IMR-90 (cell line): ENCODE measurements at regions not wholly inside any gene's neighbourhood (a gene's known extent, or its start where the extent isn't known, plus 50 kb on each side); places are given as distances from the start of the nearest gene placed in this dataset.

Source experiments
- ATAC-seq: fragments of 200-7000 bp; cut with Tn5 transposase; 2 replicates; pipeline ENCODE4 v1.9.1; 2020; ENCODE audit warnings: low read depth, mild to moderate bottlenecking, moderate library complexity
- BruUV-seq: library from RNA; stranded (reverse); fragments of 400-500 nt; replicated peaks from 2 replicates; lab custom pipeline; 2021; lab: Mats Ljungman, UMichigan
- CTCF ChIA-PET: fragments of 300-600 bp; formaldehyde crosslinking; extraction: SDS; loops from one replicate; lab custom pipeline; 2021; ENCODE audit warnings: antibody characterized with exemption; lab: Yijun Ruan, JAX
- POLR2A ChIA-PET: fragments of 300-600 bp; sonication (Branson Sonifier 250); formaldehyde crosslinking; loops from one replicate; lab custom pipeline; 2022; ENCODE audit warnings: antibody characterized with exemption; ENCODE audit not compliant: unreplicated experiment; lab: Charles Lee
- DNase-seq: peaks from one replicate; pipeline ENCODE4 v3.0.0; 2013
- H2AFZ ChIP-seq: replicated peaks from 2 replicates; pipeline ENCODE3; 2013; ENCODE audit warnings: low read length, mild to moderate bottlenecking; ENCODE audit not compliant: poor library complexity
- H2AK5ac ChIP-seq: 2 replicates; pipeline ENCODE4 v1.6.1; 2013; ENCODE audit warnings: low read depth, low read length, inconsistent platforms
- H2AK9ac ChIP-seq: replicated peaks from 2 replicates; pipeline ENCODE3; 2013; ENCODE audit warnings: mild to moderate bottlenecking, low read depth, low read length, moderate library complexity; ENCODE audit not compliant: poor library complexity
- H2BK120ac ChIP-seq: 2 replicates; pipeline ENCODE4 v1.6.1; 2013; ENCODE audit warnings: low read depth, low read length, inconsistent platforms
- H2BK15ac ChIP-seq: 3 replicates; pipeline ENCODE4 v1.6.1; 2013; ENCODE audit warnings: low read depth, low read length, inconsistent platforms
- H2BK20ac ChIP-seq: 2 replicates; pipeline ENCODE4 v1.6.1; 2013; ENCODE audit warnings: low read depth, mild to moderate bottlenecking, inconsistent platforms, low read length, moderate library complexity
- H2BK5ac ChIP-seq: 2 replicates; pipeline ENCODE4 v1.6.1; 2013; ENCODE audit warnings: mild to moderate bottlenecking, low read depth, low read length, inconsistent platforms; ENCODE audit not compliant: poor library complexity, severe bottlenecking
- H3K14ac ChIP-seq: replicated peaks from 2 replicates; pipeline ENCODE4 v1.6.1; 2013; ENCODE audit warnings: low read depth, low read length, inconsistent platforms
- H3K18ac ChIP-seq: 2 replicates; pipeline ENCODE4 v1.6.1; 2013; ENCODE audit warnings: low read depth, low read length, control low read depth
- H3K23ac ChIP-seq: 2 replicates; pipeline ENCODE4 v1.6.1; 2013; ENCODE audit warnings: low read depth, low read length, inconsistent platforms
- H3K27ac ChIP-seq: 2 replicates; pipeline ENCODE4 v1.5.1; 2013; ENCODE audit warnings: mild to moderate bottlenecking, control low read depth, low read length; ENCODE audit not compliant: insufficient read depth
- H3K27me3 ChIP-seq: 2 replicates; pipeline ENCODE4 v1.6.1; 2013; ENCODE audit warnings: low read length; ENCODE audit not compliant: control insufficient read depth, insufficient read depth
- H3K36me3 ChIP-seq: 2 replicates; pipeline ENCODE4 v1.6.1; 2013; ENCODE audit warnings: low read length, mixed read lengths; ENCODE audit not compliant: control insufficient read depth, insufficient read depth
- H3K4ac ChIP-seq: 2 replicates; pipeline ENCODE4 v1.6.1; 2013; ENCODE audit warnings: low read depth, low read length, inconsistent platforms
- H3K4me1 ChIP-seq: 2 replicates; pipeline ENCODE4 v1.6.1; 2013; ENCODE audit warnings: low read length, mixed read lengths; ENCODE audit not compliant: control insufficient read depth, insufficient read depth
- H3K4me2 ChIP-seq: 2 replicates; pipeline ENCODE4 v1.6.1; 2013; ENCODE audit warnings: low read depth, mild to moderate bottlenecking, control low read depth, low read length, moderate library complexity
- H3K4me3 ChIP-seq: 2 replicates; pipeline ENCODE4 v1.5.1; 2013; ENCODE audit warnings: low read depth, mild to moderate bottlenecking, control low read depth, low read length, moderate library complexity; ENCODE audit not compliant: insufficient read depth
- H3K56ac ChIP-seq: 2 replicates; pipeline ENCODE4 v1.6.1; 2013; ENCODE audit warnings: low read length, inconsistent platforms; ENCODE audit not compliant: insufficient read depth; ENCODE audit errors: extremely low read depth
- H3K79me1 ChIP-seq, 2 experiments: 2 replicates each; pipeline ENCODE4 v1.6.1; 2013; ENCODE audit warnings: low read length in 2 of 2, inconsistent platforms in 1 of 2, low read depth in 1 of 2
- H3K9ac ChIP-seq: 2 replicates; pipeline ENCODE4 v1.6.1; 2013; ENCODE audit warnings: low read depth, low read length, control low read depth
- H3K9me1 ChIP-seq: 2 replicates; pipeline ENCODE4 v1.6.1; 2013; ENCODE audit warnings: low read length, inconsistent platforms; ENCODE audit not compliant: insufficient read depth
- H3K9me3 ChIP-seq: 2 replicates; pipeline ENCODE4 v1.6.1; 2013; ENCODE audit warnings: low read length; ENCODE audit not compliant: control insufficient read depth, insufficient read depth
- H4K20me1 ChIP-seq: 2 replicates; pipeline ENCODE4 v1.6.1; 2013; ENCODE audit warnings: low read length, inconsistent platforms; ENCODE audit not compliant: insufficient read depth
- H4K5ac ChIP-seq: 2 replicates; pipeline ENCODE4 v1.6.1; 2013; ENCODE audit warnings: mild to moderate bottlenecking, low read depth, low read length, control low read depth
- H4K8ac ChIP-seq, 2 experiments: 2 replicates each; pipeline ENCODE4 v1.6.1; 2013; ENCODE audit warnings: low read depth in 2 of 2, low read length in 2 of 2, control low read depth in 1 of 2, inconsistent platforms in 1 of 2
- H4K91ac ChIP-seq: 2 replicates; pipeline ENCODE4 v1.6.1; 2013; ENCODE audit warnings: low read depth, low read length, inconsistent platforms; ENCODE audit not compliant: insufficient read depth
- BHLHE40 ChIP-seq: fragments of 150-350 bp; IDR thresholded peaks from 2 replicates; pipeline ENCODE4 v1.6.1; 2016; ENCODE audit warnings: mild to moderate bottlenecking, low read depth, low read length
- CHD1 ChIP-seq: IDR thresholded peaks from 2 replicates; pipeline ENCODE4 v1.6.1; 2012; ENCODE audit warnings: low read depth, low read length, improper control_type of control experiment
- FOS ChIP-seq: fragments of 150-350 bp; IDR thresholded peaks from 2 replicates; pipeline ENCODE4 v1.6.1; 2016; ENCODE audit warnings: low read depth, low read length
- MAFK ChIP-seq: IDR thresholded peaks from 2 replicates; pipeline ENCODE4 v1.6.1; 2012; ENCODE audit warnings: low read depth, low read length, improper control_type of control experiment
- MXI1 ChIP-seq: IDR thresholded peaks from 2 replicates; pipeline ENCODE4 v1.6.1; 2012; ENCODE audit warnings: low read depth, mild to moderate bottlenecking, low read length, moderate library complexity, borderline replicate concordance
- NFE2L2 ChIP-seq: fragments of 150-350 bp; IDR thresholded peaks from 2 replicates; pipeline ENCODE4 v1.6.1; 2016; ENCODE audit warnings: low read depth, mild to moderate bottlenecking, low read length
- RCOR1 ChIP-seq: IDR thresholded peaks from 2 replicates; pipeline ENCODE4 v1.6.1; 2012; ENCODE audit warnings: mild to moderate bottlenecking, low read length, improper control_type of control experiment; ENCODE audit not compliant: insufficient replicate concordance
- RFX5 ChIP-seq: IDR thresholded peaks from 2 replicates; pipeline ENCODE4 v1.8.0; 2012; ENCODE audit warnings: low read depth, mild to moderate bottlenecking, low read length, moderate library complexity
- SMC3 ChIP-seq: fragments of 150-350 bp; IDR thresholded peaks from 2 replicates; pipeline ENCODE4 v1.6.1; 2016; ENCODE audit warnings: low read depth, mild to moderate bottlenecking, antibody characterized with exemption, low read length, moderate library complexity
- WGBS, 2 experiments: methylation state at CpG; one replicate each; pipeline versions ENCODE4 v1.1.5 to v1.1.7; 2013; ENCODE audit warnings: missing lambda C conversion rate in 2 of 2; ENCODE audit not compliant: insufficient read length in 1 of 2; ENCODE audit errors: extremely low coverage in 2 of 2; 5-methylcytosine and 5-hydroxymethylcytosine counted together
- dilution Hi-C: fragments of 300-500 bp; cut with HindIII; formaldehyde crosslinking; loops from one replicate; pipeline ENCODE4 v1.14.3; 2018; ENCODE audit warnings: low sequenced_read_pairs; ENCODE audit not compliant: unreplicated experiment
- in situ Hi-C: fragments of 300-500 bp; cut with MboI; formaldehyde crosslinking; loops from 3 replicates; pipeline ENCODE4 v1.14.3; 2019; ENCODE audit warnings: low sequenced_read_pairs, inconsistent platforms, mixed read lengths
- intact Hi-C: fragments of 100-400 bp; cut with micrococcal nuclease; formaldehyde crosslinking; loops from 2 replicates; pipeline ENCODE4 v1.10.0; 2022
- TF ChIP-seq, protein P1 (sequence below): fragments of 150-350 bp; IDR thresholded peaks from 2 replicates; pipeline ENCODE4 v1.6.1; 2017; ENCODE audit warnings: mild to moderate bottlenecking, antibody characterized with exemption, low read length, low read depth
- TF ChIP-seq, protein P2 (sequence below): conservative IDR thresholded peaks from 2 replicates; pipeline ENCODE4 v1.5.1; 2012; ENCODE audit warnings: mild to moderate bottlenecking, low read depth, low read length, improper control_type of control experiment
- TF ChIP-seq, protein P3 (sequence below): fragments of 150-350 bp; IDR thresholded peaks from 2 replicates; pipeline ENCODE4 v1.6.1; 2016; ENCODE audit warnings: low read depth, mild to moderate bottlenecking, low read length, moderate library complexity, borderline replicate concordance

DNA sequence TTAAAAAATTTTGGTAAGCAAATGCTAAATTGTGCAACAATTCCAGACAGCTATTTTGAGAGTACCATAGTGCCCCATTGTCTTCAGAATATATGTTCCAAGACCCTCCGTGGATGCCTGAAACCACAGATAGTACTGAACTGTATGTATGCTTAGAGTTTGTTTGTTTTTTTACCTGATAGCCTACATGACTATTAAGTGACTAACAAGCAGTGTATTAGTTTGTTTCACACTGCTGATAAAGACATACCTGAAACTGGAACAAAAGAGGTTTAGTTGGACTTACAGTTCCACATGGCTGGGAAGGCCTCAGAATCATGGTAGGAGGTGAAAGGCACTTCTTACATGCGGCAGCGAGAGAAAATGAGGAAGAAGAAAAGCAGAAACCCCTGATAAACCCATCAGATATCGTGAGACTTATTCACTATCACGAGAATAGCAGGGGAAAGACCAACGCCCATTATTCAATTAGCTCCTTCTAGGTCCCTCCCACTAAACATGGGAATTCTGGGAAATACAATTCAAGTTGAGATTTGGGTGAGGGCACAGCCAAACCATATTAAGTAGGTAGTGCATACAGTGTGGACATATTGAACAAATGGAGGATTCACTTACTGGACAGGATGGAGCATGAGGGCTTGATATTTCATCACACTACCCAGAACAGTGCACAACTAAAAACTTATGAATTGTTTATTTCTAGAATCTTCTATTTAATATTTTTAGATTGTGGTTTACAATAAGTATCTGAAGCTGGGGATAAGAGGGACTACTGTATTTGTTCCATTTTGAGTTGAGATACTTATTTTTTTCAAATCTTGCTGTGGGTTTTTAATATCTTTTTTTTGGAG is 78.5 kb downstream of the LHX9 start:
- no peak overlapping the region for H2BK5ac ChIP-seq
- no peaks in the 10 kb centered on the region for H3K79me1 ChIP-seq
- no peaks in the 10 kb centered on the region for H3K36me3 ChIP-seq
- in situ Hi-C loops (no loop called here), intact Hi-C loops (no loop called here), dilution Hi-C loops (no loop called here)
- H4K5ac ChIP-seq: no peak overlapping the region
- peaks cover 5% of the 10 kb centered on the region; the same call in 1 of the 2 replicates for H3K9me1 ChIP-seq
- H3K56ac ChIP-seq: no peak overlapping the region
- no peak for TF ChIP-seq SMC3
- no peak for TF ChIP-seq NFE2L2
- TF ChIP-seq MAFK: no peak
- TF ChIP-seq BHLHE40: no peak
- TF ChIP-seq RFX5: no peak
- no peak for TF ChIP-seq CHD1
- TF ChIP-seq, protein P1, sequence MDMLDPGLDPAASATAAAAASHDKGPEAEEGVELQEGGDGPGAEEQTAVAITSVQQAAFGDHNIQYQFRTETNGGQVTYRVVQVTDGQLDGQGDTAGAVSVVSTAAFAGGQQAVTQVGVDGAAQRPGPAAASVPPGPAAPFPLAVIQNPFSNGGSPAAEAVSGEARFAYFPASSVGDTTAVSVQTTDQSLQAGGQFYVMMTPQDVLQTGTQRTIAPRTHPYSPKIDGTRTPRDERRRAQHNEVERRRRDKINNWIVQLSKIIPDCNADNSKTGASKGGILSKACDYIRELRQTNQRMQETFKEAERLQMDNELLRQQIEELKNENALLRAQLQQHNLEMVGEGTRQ: no peak
- TF ChIP-seq, protein P2, sequence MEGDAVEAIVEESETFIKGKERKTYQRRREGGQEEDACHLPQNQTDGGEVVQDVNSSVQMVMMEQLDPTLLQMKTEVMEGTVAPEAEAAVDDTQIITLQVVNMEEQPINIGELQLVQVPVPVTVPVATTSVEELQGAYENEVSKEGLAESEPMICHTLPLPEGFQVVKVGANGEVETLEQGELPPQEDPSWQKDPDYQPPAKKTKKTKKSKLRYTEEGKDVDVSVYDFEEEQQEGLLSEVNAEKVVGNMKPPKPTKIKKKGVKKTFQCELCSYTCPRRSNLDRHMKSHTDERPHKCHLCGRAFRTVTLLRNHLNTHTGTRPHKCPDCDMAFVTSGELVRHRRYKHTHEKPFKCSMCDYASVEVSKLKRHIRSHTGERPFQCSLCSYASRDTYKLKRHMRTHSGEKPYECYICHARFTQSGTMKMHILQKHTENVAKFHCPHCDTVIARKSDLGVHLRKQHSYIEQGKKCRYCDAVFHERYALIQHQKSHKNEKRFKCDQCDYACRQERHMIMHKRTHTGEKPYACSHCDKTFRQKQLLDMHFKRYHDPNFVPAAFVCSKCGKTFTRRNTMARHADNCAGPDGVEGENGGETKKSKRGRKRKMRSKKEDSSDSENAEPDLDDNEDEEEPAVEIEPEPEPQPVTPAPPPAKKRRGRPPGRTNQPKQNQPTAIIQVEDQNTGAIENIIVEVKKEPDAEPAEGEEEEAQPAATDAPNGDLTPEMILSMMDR: no peak
- TF ChIP-seq, protein P3, sequence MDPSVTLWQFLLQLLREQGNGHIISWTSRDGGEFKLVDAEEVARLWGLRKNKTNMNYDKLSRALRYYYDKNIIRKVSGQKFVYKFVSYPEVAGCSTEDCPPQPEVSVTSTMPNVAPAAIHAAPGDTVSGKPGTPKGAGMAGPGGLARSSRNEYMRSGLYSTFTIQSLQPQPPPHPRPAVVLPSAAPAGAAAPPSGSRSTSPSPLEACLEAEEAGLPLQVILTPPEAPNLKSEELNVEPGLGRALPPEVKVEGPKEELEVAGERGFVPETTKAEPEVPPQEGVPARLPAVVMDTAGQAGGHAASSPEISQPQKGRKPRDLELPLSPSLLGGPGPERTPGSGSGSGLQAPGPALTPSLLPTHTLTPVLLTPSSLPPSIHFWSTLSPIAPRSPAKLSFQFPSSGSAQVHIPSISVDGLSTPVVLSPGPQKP: no peak
- no peak for TF ChIP-seq FOS
- no peak for TF ChIP-seq RCOR1
- no peak for TF ChIP-seq MXI1
- ChIA-PET POLR2A (no interaction called here), CTCF (interaction anchor here (0.6 kb wide), 1 partner anchor 35 kb away, joined by 3 read pairs; no protein-coding TSS in a partner anchor)
- no peaks in the 10 kb centered on the region for H3K4me1 ChIP-seq
- no peak overlapping the region for H2BK120ac ChIP-seq
- no peak overlapping the region for H3K4ac ChIP-seq
- H4K20me1 ChIP-seq: no peaks in the 10 kb centered on the region
- BruUV-seq: no TSS peak
- ATAC-seq: no peak
- no peak overlapping the region for H3K23ac ChIP-seq
- H2AFZ ChIP-seq: no peak overlapping the region
- no peak overlapping the region for H4K8ac ChIP-seq
- no peak overlapping the region for H2AK9ac ChIP-seq
- H3K4me3 ChIP-seq: no peak overlapping the region
- no peak overlapping the region for H2BK20ac ChIP-seq
- WGBS, 2 experiments: no CpG with 5 or more reads among the region's 6 CpGs
- H3K27ac ChIP-seq: no peak overlapping the region
- H3K18ac ChIP-seq: no peak overlapping the region
- no peak for DNase-seq
- no peak overlapping the region for H2BK15ac ChIP-seq
- no peak overlapping the region for H2AK5ac ChIP-seq
- H3K4me2 ChIP-seq: no peak overlapping the region
- H3K27me3 ChIP-seq: no peaks in the 10 kb centered on the region
- no peak overlapping the region for H4K91ac ChIP-seq
- no peak overlapping the region for H3K9ac ChIP-seq
- H3K9me3 ChIP-seq: no peaks in the 10 kb centered on the region
- H3K14ac ChIP-seq: no peak overlapping the region
